Upper lobe of right lung (tissue), 1 donor: ENCODE measurements at regions not wholly inside any gene's neighbourhood (a gene's known extent, or its start where the extent isn't known, plus 50 kb on each side); places are given as distances from the start of the nearest gene placed in this dataset.

ENCODE experiments used
- ATAC-seq: fragments of 200-7000 bp; cut with Tn5 transposase; one replicate; pipeline ENCODE4 v1.9.1; 2020; ENCODE audit warnings: mild to moderate bottlenecking, moderate library complexity
- DNase-seq: peaks from one replicate; pipeline ENCODE4 v3.0.0-alpha.2; 2020
- H3K27ac ChIP-seq: fragments of 200-600 bp; one replicate; pipeline ENCODE4 v1.8.0; 2022
- H3K27me3 ChIP-seq: fragments of 200-600 bp; one replicate; pipeline ENCODE4 v1.8.0; 2022; ENCODE audit warnings: mild to moderate bottlenecking
- H3K36me3 ChIP-seq: fragments of 200-600 bp; one replicate; pipeline ENCODE4 v1.8.0; 2022
- H3K4me1 ChIP-seq: fragments of 200-600 bp; one replicate; pipeline ENCODE4 v1.8.0; 2022
- H3K4me3 ChIP-seq: fragments of 200-600 bp; one replicate; pipeline ENCODE4 v1.8.0; 2022; ENCODE audit warnings: mild to moderate bottlenecking
- H3K9me3 ChIP-seq: fragments of 200-600 bp; one replicate; pipeline ENCODE4 v1.8.0; 2022
- intact Hi-C: fragments of 100-400 bp; cut with DNase I; formaldehyde crosslinking; loops from one replicate; pipeline ENCODE4 v1.11.0; 2022
- TF ChIP-seq, protein P1 (sequence below): fragments of 200-600 bp; IDR thresholded peaks from one replicate; pipeline ENCODE4 v1.8.0; 2022; ENCODE audit warnings: antibody characterized with exemption
- donor health status: DM: no; HTN: yes; CAD: no; lungs with severe emphysema.

DNA sequence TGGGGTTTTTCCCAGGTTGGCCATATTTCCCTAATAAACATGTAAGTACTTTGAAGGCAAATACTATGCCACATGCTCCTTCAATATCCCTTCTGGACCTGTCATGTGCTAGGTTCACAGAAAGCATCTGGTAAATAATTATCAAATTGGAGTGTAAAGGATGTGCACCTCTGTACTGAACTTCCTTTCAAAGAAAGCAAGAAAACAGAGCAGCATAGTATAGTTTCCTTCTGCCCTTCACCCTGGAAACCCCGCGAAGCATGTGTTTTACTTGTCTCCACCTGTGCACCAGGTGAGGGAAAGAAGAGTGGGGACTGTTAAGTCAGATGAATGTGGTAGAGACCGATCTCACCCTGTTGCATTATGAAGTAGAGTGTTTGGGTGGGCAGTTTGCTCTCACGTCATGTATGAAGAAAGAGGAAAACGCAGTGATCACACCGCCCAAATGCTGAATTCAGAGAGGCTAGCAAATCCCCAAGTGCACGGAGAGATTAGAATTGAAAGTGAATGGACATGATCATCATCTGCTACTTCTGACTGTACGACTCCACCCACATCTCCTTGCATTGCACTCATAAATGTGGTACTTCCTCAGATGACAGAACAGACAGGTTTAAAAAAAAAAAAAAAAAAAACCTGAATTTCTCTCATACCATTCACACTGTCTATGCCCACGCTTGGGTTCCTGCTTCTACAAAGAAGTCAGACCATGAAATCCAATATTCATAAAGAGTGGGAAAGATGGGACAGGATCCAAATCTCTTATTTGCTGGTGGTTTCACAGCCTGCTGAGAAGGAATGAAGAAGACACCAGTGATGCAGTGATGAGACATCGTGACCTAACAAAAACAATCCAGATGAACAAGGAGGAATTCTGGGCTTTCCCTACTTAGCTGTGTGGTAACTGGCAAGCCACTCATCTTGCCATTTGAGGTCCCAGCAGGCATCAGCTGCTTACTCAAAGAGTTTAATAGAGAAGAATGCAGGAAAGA is 448.6 kb downstream of the BCL11A start:
- no peak for ATAC-seq
- intact Hi-C loops = no loop called here
- no peaks in the 10 kb centered on the region for H3K9me3 ChIP-seq
- DNase-seq = no peak
- H3K4me3 ChIP-seq = no peak overlapping the region
- H3K4me1 ChIP-seq = no peaks in the 10 kb centered on the region
- H3K36me3 ChIP-seq = no peaks in the 10 kb centered on the region
- H3K27ac ChIP-seq = no peak overlapping the region
- TF ChIP-seq, protein P1, sequence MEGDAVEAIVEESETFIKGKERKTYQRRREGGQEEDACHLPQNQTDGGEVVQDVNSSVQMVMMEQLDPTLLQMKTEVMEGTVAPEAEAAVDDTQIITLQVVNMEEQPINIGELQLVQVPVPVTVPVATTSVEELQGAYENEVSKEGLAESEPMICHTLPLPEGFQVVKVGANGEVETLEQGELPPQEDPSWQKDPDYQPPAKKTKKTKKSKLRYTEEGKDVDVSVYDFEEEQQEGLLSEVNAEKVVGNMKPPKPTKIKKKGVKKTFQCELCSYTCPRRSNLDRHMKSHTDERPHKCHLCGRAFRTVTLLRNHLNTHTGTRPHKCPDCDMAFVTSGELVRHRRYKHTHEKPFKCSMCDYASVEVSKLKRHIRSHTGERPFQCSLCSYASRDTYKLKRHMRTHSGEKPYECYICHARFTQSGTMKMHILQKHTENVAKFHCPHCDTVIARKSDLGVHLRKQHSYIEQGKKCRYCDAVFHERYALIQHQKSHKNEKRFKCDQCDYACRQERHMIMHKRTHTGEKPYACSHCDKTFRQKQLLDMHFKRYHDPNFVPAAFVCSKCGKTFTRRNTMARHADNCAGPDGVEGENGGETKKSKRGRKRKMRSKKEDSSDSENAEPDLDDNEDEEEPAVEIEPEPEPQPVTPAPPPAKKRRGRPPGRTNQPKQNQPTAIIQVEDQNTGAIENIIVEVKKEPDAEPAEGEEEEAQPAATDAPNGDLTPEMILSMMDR = no peak
- H3K27me3 ChIP-seq = no peaks in the 10 kb centered on the region

DNA sequence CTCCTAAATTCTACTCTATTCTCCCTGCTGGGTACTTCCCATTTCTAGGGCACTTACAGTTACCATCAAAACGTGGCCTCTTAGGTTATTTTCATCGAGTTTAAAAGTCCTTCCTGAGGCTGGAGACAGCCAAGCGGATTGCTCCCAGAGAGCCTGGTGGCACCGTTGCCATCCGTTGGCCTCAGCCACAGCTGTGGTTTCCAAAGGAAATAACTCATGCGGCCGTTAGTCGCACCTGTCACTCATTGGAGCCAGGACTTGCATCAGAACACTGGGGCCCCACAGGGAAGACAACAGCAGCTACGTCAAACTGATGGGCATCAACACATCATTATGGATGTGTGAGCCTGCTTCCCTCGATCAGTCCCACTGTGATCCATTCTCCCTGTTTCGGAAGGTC is 453.4 kb downstream of the BCL11A start:
- Histone ChIP-seq H3K27ac (no peak overlapping the region), H3K36me3 (no peaks in the 10 kb centered on the region), H3K4me1 (no peaks in the 10 kb centered on the region), H3K4me3 (no peak overlapping the region), H3K27me3 (no peaks in the 10 kb centered on the region), H3K9me3 (no peaks in the 10 kb centered on the region)
- ATAC-seq = no peak
- intact Hi-C loops = no loop called here
- DNase-seq = no peak
- TF ChIP-seq, protein P1 = no peak

DNA sequence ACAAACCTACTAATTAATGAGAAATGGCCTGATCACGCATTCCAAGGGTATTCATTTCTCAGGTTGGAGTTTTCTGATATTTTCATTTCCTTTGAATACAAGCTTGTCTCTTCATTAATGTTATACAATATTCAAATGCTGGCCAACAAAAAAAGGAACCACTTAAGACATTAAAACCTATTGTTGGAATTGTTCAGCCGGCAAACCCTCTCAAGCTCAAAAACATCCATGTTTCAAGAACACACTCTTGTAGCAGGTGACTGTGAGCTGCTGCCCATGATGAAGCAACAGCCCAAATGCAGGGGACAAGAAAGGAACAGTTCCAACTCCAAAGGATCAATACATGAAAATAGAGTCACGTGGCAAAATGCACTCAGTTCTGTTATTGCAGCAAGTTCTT is 454.5 kb downstream of the BCL11A start:
- DNase-seq = no peak
- Histone ChIP-seq H3K4me1 (no peaks in the 10 kb centered on the region), H3K36me3 (no peaks in the 10 kb centered on the region), H3K27ac (no peak overlapping the region), H3K27me3 (no peaks in the 10 kb centered on the region), H3K4me3 (no peak overlapping the region), H3K9me3 (no peaks in the 10 kb centered on the region)
- ATAC-seq = no peak
- intact Hi-C loops = no loop called here
- TF ChIP-seq, protein P1 = no peak

DNA sequence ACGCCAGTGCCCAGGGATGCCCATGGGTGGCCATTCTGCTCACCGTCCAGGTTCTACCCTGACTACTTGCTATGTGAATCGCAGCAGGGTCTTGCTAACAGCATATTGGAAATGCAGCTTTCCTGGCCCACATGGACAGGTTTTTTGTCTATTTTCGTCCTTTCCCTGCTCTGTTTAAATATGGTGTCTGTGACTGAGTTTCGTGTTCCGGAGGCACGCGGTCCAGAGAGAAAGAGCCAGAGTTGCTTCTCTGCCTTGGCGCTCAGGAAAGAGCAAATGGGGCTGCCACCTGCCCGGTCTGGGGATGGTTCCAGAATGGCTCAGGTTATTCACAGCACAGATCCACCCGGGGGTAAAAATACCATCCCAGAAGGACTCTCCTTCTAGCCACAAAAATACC is 456.2 kb downstream of the BCL11A start:
- DNase-seq (no peak), ATAC-seq (no peak)
- no peak overlapping the region for H3K4me3 ChIP-seq
- H3K9me3 ChIP-seq = no peaks in the 10 kb centered on the region
- intact Hi-C loops = no loop called here
- no peaks in the 10 kb centered on the region for H3K4me1 ChIP-seq
- no peaks in the 10 kb centered on the region for H3K36me3 ChIP-seq
- TF ChIP-seq, protein P1 = no peak
- no peak overlapping the region for H3K27ac ChIP-seq
- H3K27me3 ChIP-seq = no peaks in the 10 kb centered on the region

DNA sequence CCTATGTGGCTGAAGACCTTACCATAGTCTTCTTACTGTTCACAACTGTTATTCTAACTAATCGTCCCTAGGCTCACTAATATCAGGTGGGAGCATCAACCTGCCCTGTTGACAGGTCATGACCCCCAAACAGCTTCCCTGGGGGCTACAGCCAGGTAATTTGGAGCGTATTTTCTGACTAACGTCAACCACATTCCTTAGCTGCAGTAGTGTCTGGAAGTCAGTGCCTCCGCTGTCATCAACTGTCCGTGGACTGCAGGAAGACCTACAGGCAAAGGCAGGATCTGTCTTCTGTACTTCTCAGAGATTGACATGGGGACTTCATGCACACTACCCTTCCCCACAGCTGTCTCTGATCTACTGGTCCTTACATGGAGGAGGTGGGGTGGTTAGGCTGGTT is 456.9 kb downstream of the BCL11A start:
- Histone ChIP-seq H3K4me3 (no peak overlapping the region), H3K9me3 (no peaks in the 10 kb centered on the region), H3K27ac (no peak overlapping the region), H3K36me3 (no peaks in the 10 kb centered on the region), H3K4me1 (no peaks in the 10 kb centered on the region), H3K27me3 (no peaks in the 10 kb centered on the region)
- TF ChIP-seq, protein P1 = no peak
- ATAC-seq (no peak), DNase-seq (no peak)
- intact Hi-C loops = no loop called here
